CD4-positive, alpha-beta T cell treated with Interleukin-17A for 4 hours (primary cell): ENCODE measurements at regions not wholly inside any gene's neighbourhood (a gene's known extent, or its start where the extent isn't known, plus 50 kb on each side); places are given as distances from the start of the nearest gene placed in this dataset.

Experiments
- DNase-seq: peaks from one replicate; pipeline ENCODE4 v3.0.0-alpha.2; 2020; ENCODE audit warnings: mixed read lengths

DNA sequence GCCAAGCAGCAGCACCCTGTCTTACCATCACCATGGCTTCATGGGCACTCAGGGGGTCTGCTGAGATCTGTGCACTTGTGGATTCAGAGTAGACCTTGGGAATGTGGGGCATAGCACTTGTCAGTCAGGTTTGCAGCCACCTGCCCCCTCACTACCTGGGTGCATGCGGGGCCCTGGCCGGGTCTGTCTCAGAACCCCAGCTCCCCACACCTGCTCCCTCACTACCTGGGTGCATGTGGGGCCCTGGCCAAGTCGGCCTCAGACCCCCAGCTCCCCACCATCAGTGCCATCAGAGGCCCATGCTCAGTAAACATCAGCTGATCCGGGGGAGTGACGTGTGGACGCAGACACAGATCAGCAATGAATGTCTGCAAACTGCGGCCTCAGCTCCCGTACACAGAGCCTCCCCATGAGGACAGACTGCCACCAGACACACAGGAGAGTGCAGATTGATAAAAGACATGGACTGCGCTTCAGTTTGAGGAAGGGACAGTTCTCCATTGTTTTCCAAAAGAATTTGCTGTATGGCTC, 205.1 kb downstream of the GLI2 start:
- DNase-seq: no peak

DNA sequence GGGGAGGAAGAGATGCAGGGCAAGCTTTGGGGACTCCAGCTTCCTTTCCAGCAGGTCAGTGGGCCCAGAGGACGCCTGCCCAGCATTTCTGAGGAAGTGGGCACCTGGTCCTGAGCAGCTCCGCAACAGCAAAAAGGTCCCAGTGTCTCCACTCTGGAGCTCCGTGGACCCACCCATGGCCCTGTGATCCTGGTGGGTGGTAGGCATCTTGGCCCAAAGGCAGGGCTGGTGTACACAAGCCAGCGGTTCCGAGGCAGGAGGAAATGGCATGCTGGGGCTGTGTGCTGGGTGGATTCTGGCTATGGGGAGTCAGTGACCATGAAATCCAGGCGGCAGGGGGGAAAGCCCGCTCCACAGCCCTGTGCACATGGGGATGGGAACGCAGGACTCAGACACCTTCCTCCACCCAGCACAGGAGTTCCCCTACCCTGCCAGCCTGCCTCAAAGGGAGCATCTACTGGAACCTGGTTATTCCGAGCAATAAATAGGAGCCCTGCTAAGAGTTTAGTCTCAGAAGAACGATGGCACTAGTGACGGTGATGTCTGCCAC, 206.0 kb downstream of the GLI2 start:
- no peak for DNase-seq

DNA sequence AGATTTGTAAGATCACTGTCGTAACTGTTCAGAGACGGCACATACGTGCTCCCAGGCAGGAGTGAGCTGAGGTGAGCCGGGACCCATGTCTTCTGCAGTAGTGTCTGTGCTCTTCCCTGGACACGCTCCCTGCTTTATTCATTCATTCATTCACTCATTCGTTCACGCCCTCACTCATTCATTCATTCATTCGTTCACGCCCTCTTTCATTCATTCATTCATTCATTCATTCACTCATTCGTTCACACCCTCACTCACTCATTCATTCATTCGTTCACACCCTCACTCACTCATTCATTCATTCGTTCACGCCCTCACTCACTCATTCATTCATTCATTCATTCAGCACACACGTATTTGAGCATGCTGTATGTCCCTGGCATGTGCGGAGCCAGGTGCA, 207.0 kb downstream of the GLI2 start:
- DNase-seq: no peak

DNA sequence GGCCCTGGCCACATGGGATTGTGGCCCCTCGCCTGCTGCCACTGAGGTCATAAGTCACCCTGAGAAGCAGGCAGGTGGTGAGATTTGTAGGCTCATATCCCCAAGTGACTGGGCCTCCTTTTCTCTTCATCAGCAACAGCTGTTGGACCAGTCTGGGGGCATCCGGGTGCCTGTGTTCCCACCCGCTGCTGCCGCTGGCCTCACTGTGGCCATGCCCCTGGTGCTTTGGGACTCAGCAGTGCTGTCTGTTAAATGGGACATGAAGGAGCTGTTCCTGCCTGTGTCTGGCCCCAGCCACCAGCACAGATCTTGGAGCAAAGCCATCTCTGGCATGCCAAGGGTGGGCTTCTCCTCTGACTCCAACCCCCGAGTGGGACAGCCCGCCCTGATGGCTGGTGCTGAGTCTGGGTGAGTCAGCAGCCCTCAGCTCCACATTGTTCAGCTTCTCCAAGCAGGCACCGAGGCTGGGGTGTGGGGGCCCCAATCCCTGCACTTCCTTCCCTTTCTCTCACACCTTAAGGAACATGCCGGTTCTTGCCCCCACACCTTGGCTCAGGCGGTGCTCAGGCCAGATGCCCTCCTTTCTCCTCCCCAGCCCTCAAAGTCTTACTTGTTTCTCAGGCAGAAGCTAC, 207.9 kb downstream of the GLI2 start:
- no peak for DNase-seq

DNA sequence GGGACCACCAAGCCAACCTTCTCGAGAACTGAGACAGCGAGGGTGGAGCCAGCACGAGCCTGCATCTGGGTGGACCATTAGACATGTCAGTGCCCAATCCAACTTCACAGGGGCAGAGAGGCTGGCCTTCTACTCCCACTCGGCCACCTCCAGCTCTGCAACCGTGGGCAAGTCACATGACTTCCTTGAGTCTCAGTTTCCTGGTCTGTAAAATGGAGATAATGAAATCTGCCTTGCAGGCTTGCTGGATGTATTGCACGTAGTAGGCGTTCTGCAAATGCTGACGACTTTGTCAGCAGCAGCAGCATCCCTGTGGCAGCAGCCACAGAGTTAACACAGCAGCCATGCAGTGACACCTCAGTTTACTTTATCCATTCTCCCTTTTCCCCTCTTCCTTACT, 208.9 kb downstream of the GLI2 start:
- no peak for DNase-seq

DNA sequence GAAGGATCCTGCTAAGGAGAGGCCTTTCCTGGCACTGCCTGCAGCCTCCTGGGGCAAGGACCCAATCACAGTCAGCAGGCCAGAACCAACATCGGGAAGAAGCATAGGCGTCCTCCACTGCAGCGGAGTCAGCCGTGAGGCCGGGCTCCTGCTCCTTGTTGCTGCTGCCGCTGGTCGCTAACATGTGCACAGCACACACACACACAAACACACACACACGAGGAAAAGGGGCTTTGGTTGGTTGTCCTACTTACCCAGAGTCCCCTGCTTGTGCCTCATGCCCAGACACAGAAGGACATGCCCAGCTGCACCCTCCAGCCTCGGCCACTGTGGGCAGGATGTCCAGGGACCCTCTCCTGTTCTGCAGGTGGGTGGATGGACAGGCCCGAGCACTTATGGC, 209.4 kb downstream of the GLI2 start:
- DNase-seq: no peak

DNA sequence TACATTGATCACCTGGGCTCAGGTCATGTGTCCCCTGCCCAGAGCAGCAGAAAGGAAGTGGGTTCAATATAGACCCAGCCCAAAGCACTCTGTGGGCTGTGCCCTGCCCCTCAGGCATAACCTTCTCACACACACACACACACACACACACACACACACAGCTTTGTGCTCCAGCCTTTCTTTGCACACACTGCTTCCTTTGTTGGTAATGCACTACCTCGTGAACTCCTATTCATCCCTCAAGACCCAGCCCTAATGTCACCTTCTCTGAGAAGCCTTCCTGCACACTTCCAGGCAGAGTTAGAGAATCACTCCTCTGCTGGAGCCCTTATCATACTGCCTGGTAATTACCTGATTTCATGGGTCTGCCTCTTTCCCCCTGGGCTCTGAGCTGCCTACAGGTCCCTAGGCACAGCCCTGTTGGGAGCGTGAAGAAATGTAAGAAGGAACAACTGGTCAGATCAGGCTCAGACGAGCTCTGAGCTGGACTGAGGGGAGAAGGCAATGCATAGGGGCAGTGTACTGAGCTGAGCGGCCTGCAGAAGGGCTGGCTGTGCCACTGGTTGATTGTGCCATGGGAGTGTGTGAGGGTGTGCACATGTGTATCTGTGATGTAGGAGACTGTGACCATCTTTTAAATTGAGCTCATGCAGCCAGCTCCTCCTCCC, 210.3 kb downstream of the GLI2 start:
- DNase-seq: no peak

DNA sequence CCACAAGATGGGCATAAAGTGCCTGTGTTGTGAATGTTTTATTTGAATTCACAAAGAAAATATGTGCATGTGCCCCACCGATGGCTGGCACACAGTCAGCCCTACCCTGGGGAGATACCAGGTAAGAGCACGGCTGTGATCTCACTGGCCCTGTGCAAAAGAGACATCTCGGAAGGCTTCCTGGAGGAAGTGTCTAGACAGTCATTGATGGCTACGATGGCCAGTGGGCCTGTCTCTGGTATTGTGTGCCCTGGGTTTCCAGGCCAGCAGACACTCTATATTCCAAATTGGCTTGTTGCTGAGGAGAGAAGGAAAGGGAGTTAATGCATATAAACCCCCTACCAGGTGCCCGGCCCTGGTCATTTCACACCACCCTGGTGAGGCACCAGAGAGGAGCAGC, 211.7 kb downstream of the GLI2 start:
- DNase-seq: no peak

DNA sequence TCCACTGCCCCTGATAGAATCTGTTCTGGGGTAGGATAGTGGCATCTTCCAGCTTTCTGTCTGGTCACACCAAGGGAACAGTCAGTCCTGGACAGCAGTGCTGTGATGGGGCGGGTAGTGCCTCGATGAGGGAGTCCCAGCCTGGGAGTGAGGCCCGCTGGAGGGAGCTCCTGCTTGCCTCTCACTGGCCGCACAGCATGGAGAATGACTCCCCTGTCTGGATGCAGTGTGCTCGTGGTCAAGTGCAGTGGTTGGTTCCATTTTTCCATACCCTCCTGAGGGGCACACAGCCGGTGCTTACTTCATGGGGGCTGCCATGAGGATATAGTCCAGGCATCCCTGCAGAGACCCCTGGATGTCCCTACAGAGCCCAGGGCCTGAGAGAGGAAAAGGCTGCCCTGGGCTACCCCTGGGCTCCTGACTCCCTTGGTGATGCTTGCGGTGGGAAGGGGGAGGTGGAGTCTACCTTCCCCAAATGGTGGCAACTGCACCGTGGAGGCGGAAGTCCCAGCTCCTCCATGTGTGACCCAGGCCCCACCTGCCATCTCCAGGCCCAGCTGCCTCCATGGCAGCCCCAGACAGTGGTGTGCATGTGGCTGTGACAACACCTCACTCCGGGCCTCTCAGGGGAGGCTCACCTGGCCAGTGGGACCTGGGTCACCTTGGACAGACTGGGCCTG, 212.5 kb downstream of the GLI2 start:
- no peak for DNase-seq

DNA sequence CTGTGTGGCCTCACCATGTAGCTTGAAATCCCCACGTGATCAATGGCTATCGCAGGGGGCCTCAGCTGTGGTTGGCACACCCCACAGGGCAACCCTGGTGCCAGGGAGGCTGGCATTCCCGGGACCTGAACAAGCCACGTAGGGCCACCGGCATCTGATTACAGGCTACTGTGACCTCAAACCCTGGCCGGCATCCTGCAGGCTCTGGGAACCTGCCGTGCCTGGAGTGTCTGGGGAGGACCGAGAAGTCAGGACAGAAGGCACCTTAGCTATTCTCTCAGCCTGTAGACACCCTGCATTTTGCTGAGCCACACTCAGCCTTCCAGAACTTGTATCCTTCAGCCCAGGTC, 213.0 kb downstream of the GLI2 start:
- no peak for DNase-seq

DNA sequence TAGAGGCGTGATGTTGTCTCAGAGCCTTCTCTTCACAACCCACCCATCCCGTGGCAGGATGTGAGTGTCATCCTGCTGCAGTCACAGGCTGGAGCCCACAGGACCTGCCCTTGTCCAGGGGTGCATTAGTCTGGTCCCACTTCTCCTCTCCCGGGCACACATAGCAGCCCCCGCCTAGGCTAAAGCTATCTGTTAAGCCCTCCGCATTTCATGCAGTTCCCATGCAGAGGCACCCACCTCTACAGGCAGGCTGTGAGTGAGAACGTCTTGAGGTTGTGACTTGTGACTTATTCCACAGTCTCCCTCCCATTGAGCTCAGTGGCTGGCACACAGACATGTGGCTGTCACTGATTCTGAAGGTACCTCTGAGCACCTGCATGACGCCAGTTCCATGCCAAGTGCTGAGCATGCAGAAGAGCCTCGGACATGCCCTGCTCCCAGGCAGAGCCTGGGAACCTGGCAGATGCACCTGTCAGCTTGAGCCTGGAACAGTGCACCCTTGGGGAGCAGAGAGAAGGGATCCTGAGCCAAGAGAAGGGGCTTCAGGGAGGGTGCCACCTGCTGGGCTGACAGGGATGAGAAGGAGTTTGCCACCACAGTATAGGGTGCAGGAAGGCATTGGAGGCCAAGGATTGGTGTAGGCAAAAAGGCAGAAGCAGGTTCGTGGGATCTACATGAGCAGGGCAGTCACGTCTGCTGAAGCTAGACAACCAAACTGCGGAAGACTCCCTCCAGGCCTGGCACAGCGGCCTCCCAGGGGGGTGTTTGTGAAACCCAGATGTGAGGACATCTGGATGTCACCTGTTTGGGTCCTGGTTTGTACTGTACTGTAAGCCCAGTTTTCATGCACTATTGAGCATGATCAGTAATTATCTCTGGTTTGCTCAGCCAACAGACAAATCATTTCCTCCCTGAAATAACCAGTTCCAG, 213.6 kb downstream of the GLI2 start:
- DNase-seq: no peak

DNA sequence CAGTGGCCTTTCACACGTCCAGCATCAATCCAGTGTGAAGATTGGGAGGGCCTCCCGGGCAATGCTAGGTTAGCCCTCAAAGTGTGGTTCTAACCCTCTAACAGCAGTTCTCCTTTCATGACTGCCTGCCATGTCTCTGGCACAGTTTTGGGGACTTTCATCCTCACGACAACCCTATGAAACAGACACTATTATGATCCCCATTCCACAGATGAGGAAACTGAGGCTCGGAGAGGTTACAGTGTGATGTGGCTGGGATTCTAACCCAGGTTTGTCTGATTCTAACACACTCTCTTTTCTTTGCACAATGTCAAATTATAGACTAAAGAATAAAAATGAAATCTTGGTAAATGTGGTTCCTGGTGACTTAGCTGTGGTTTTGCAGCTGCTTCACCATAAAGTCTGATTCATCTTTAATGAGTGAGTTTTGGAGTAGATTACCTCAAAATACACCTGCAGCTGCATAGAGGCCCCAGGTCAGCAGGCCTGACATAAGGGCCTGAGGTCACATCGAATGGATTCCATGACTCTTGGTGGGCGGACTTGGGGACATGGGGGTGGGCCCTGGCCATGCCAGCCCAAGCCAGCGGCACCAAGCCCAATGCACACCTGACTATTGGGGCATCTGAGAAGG, 214.4 kb downstream of the GLI2 start:
- no peak for DNase-seq

DNA sequence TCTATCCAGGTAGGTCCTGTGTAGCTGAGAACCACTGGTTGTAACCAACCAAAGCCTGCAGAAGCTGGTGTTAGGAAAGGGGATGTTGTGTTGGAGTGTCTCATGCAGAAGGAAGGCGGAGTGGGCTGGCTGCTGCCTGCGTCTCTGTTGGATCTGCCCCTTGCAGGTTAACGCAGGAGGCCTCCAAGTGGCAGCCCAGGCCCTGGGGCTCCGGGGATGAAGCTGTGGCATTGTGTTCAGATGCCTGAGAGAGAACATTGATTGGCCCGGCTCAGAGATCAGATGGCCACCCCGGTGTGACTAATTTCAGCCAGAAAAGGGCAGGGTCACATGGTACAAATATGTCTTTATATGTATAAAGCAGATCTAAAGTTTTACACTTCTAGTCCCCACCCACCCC, 216.0 kb downstream of the GLI2 start:
- DNase-seq: no peak

DNA sequence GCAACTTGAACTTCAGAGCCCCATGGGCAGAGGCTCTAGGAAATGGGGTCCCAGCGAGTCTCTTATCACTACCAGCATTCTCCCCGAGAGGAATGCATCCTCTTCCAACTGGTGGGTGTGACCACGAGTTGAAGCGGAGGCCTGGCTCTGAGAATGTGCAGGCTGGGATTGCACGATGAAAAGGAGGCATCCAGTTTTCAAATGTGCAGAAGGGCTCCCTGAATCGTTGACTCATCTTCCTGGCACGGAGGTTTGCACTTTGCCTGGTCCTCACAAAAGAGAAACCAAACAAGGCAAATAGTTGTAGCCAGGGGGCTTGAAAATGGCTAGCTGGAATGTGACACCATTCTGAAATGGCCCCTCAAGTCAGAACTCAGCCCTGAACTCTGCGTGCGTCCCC, 216.7 kb downstream of the GLI2 start:
- no peak for DNase-seq

DNA sequence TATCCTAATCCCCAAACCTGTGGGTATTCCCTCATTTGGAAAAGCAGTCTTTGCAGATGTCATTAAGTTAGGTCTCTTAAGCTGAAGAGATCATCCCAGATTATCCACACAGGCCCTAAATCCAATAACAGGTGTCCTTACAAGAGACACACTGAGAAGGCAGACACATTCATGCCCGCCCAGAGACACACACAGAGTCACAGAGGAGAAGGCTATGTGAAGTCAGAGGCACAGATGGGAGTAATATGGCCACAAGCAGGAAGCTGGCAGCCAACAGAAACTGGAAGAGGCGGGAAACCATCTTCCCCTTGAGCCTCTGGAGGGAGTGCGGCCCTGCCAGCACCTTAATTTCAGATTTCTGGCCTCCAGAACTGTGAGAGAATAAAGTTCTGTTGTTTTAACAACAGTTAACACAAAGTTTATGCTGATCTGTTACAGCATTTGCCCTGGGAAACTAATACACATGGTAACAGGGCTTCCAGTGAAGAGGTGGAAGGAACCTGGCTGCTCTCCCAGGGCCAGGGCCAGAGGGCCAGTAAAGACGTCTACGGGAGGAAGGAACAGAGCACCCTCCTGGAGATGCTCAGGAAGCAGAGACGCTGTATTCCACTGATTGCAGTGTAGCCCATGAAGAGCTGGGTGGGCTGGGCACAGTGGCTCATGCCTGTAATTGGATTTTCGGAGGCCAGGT, 217.5 kb downstream of the GLI2 start:
- DNase-seq: no peak

DNA sequence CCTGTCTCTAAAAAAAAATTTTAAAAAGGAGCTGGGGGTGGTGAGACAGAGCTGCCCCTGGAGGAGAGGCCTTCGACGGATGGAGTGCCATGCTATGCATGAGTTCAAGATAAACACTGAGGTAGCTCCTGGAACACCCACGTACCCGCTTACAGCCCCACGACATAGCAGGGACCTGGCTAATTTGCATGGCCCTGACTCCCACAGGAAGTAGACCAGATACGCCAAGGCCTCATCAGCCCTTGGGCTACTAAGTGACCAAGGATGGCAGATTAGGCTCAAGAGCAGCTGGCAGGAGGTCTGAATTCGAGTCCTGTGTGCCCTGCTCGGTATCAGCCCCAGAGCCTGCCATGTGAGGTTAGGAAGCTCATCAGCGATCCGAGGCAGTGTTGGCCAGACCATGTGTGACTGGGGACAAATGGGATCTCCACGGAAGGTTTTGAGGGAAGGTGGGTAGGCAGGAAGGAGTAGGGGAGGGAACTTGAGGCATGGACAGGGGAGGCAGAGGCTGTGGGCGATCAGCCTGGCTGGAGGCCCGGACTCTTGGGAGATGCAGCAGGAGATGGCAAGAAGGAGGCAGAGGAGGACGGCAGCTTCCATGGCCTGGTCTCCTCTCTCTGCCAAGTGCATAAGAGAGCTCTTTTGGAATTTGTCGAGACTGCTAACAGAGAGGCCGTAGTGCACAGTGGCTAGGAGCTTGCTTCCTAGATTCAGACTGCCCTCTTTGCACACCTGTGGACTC, 218.3 kb downstream of the GLI2 start:
- DNase-seq: no peak

DNA sequence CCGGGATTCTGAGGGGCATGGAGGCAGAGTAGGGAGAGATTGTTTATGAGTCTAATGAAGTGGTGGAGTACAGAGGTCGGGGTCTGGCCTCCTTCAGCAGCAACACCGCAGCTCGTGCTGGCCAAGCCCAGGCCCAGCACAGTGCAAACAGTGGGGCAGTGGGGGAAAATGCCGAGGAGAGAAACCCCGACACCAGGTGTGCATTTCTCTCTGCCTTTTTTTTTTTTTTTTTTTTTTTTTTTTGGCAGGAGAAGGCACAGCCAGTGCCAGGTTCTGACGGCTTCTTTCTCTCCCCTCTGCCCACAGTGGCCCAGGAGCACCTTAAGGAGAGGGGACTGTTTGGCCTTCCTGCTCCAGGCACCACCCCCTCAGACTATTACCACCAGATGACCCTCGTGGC, 219.3 kb downstream of the GLI2 start:
- no peak for DNase-seq

DNA sequence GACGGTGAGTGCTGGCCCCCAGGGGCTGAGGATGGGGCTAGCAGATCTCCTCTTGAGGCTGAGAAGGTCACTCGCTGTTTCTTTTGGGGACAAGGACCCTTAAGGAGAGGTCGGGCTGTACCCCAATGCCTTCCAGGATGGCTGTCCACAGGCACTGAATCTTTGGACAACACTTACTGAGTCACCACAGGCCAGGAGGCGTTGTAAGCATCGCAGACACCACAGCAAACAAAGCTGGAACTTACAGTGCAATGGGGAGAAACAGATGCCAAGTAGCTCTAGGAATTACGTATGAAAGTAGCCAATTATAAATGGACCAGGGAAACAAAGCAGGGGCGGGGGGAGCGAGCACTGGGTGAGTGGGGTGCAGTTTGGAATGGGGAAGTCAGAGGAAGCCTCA, 219.8 kb downstream of the GLI2 start:
- no peak for DNase-seq

DNA sequence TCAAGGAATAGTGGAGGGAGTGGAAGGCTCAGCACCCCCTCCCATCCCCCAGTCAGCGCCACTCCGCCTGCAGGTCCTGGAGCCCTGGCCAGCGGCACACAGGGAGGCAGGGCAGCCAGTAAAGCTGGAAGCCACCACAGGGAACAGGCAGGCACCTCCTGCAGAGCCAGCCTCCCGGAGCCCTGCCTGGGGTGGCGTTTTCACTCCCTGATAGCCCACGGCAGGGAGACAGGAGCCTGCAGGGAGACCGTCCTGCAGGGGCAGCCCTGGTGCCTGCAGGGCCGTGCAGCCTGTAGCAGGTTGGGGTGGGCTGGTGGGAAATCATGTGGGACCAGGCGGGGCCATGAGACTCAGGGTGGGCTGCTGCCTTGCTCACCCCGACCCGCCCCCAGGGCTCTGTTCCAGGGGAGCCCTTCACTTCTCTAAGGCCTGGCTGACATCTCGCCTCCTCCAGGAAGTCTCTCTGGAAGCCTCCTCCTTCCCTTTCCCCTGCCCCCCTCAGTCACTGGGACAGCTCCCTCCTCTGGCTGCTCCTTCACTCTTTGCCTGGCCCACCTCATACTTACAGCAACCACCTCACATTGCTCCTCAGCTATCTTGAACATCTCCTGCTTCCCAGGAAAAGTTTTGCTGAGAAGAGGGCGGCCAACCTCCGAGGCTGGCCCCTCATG, 221.0 kb downstream of the GLI2 start:
- no peak for DNase-seq

DNA sequence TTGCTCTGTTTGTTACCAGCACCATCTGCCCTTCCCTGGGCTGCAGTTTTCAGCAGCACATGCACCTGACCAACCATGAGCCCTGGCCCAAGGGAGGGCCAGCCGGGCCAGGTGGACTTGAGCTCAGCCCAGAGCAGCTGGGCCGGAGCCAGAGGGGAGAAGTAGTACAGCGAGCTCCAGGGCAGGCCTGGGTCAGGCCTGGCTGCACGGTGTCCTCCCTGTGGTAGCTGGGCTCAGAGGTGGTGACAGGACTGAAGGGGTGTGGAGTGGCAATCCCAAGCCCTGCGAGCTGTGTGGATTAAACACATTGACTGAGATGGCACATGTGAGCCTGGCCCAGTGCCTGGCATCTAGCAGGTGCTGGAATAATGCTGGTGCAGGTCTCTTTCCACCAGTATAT, 222.2 kb downstream of the GLI2 start:
- DNase-seq: no peak
